ENCODE measurements at regions not wholly inside any gene's neighbourhood (a gene's known extent, or its start where the extent isn't known, plus 50 kb on each side); places are given as distances from the start of the nearest gene placed in this dataset.

DNA sequence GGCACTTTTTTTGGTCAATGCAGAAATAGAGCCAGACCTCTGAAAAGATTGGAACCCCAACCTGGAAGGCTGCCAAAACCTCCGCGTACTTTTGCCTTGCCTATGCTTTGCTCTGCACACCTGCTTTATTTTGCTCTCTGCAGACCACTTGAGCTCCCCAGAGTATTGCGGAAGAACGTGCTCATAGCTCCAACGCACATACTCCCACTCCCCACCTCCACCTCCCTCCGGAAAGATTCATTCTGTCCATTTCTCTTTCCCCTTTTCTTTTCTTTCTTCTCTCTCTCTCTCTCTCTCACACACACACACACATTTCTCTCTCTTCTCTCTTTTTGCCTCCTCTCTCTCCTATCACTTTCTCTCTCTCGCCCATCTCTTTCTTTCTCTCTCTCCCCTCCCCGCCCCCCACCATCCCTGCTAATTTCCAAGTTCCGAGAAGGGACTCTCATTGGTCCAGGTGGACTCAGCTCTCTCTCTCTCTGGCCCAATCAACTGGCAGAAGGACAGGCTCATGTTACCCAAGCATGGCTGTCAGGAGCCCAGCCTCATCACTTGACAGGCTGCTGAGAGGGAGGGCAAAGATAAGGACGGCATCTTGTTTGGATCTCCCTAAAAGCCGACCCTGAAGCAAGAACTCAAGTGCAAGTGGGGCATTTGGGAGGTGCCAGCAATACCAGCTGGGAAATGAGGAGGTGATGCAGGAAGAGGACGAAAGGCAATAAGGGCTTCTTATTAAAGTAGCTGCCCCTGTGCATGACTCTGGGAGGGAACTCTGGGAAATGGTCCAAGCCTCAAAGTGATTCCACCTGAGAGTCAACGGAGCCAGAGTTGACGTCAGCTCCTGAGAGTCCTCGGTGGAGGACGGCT lies 246.1 kb downstream of the LY86 start:
- no peaks in the 10 kb centered on the region for H4K20me1 ChIP-seq (replicated peaks; ENCODE audit: insufficient read depth)
- H3K4me3 ChIP-seq = no peak overlapping the region
- TF ChIP-seq NANOG (IDR thresholded peaks at IDR 0.05; ENCODE audit: borderline replicate concordance) = no peak
- H3K36me3 ChIP-seq (ENCODE audit: insufficient read depth) = no peaks in the 10 kb centered on the region
- H3K4me1 Mint-ChIP-seq = peaks cover 6% of the 10 kb centered on the region; the same call in 1 of the 3 replicates
- no peak overlapping the region for H3K4me2 ChIP-seq
- peak overlapping the region; percentile 28; the same call in 1 of the 2 replicates for H2AFZ ChIP-seq
- H3K27me3 ChIP-seq (ENCODE audit: insufficient read depth) = no peaks in the 10 kb centered on the region
- H3K4me1 ChIP-seq (ENCODE audit: insufficient read depth) = no peaks in the 10 kb centered on the region
- H3K4me3 Mint-ChIP-seq = no peak overlapping the region
- peak; percentile 67 for ATAC-seq
- H3K27ac Mint-ChIP-seq = no peak overlapping the region
- no peaks in the 10 kb centered on the region for H3K9me2 ChIP-seq (ENCODE audit: insufficient read depth)
- no peaks in the 10 kb centered on the region for H3K9me3 Mint-ChIP-seq
- no peaks in the 10 kb centered on the region for H3K27me3 Mint-ChIP-seq (ENCODE audit: insufficient read depth, low read depth, poor library complexity)
- H3K36me3 Mint-ChIP-seq (ENCODE audit: low read depth) = no peaks in the 10 kb centered on the region
- H3F3A ChIP-seq (replicated peaks; ENCODE audit: low read depth) = no peaks in the 10 kb centered on the region
- no peak for DNase-seq (ENCODE audit: low spot score)
- H3K27ac ChIP-seq (ENCODE audit: low read depth) = no peak overlapping the region
- H3K79me2 ChIP-seq (replicated peaks; ENCODE audit: insufficient read depth) = no peaks in the 10 kb centered on the region

DNA sequence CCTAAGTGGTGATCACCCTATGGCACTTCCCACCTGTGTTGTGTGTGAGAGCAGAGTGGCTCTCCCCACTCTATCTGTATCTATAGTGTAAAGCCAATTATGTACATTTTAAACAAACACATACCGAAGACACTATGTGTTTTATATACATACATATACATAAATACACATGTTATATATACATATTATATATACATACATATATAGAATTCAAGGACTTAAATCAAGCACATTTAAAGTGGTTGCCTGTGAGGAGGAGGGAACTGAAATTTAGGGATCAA lies 246.6 kb downstream of the LY86 start:
- Histone ChIP-seq H3K4me3 (no peak overlapping the region), H3K4me2 (no peak overlapping the region), H2AFZ (no peak overlapping the region), H3K27ac (ENCODE audit: low read depth) (no peak overlapping the region), H3K27me3 (ENCODE audit: insufficient read depth) (no peaks in the 10 kb centered on the region), H3K79me2 (replicated peaks; ENCODE audit: insufficient read depth) (no peaks in the 10 kb centered on the region), H3F3A (replicated peaks; ENCODE audit: low read depth) (no peaks in the 10 kb centered on the region), H3K4me1 (ENCODE audit: insufficient read depth) (no peaks in the 10 kb centered on the region), H3K9me2 (ENCODE audit: insufficient read depth) (no peaks in the 10 kb centered on the region), H3K36me3 (ENCODE audit: insufficient read depth) (no peaks in the 10 kb centered on the region), H4K20me1 (replicated peaks; ENCODE audit: insufficient read depth) (no peaks in the 10 kb centered on the region)
- DNase-seq (ENCODE audit: low spot score) (no peak), ATAC-seq (no peak)
- Mint-ChIP-seq H3K9me3 (no peaks in the 10 kb centered on the region), H3K36me3 (ENCODE audit: low read depth) (no peaks in the 10 kb centered on the region), H3K4me1 (peaks cover 6% of the 10 kb centered on the region; the same call in 1 of the 3 replicates), H3K4me3 (no peak overlapping the region), H3K27me3 (ENCODE audit: insufficient read depth, low read depth, poor library complexity) (no peaks in the 10 kb centered on the region), H3K27ac (no peak overlapping the region)
- TF ChIP-seq EZH2 (IDR thresholded peaks at IDR 0.05; ENCODE audit: low read depth, unreplicated experiment) = no peak
- no peak for TF ChIP-seq STAT1 (IDR thresholded peaks at IDR 0.05; ENCODE audit: unreplicated experiment)
- no peak for TF ChIP-seq CREB1 (CRISPR knock-in tag; IDR thresholded peaks at IDR 0.05; ENCODE audit: low read depth)
- TF ChIP-seq ZNF114 (CRISPR knock-in tag; IDR thresholded peaks at IDR 0.05) = no peak
- TF ChIP-seq, protein P1, sequence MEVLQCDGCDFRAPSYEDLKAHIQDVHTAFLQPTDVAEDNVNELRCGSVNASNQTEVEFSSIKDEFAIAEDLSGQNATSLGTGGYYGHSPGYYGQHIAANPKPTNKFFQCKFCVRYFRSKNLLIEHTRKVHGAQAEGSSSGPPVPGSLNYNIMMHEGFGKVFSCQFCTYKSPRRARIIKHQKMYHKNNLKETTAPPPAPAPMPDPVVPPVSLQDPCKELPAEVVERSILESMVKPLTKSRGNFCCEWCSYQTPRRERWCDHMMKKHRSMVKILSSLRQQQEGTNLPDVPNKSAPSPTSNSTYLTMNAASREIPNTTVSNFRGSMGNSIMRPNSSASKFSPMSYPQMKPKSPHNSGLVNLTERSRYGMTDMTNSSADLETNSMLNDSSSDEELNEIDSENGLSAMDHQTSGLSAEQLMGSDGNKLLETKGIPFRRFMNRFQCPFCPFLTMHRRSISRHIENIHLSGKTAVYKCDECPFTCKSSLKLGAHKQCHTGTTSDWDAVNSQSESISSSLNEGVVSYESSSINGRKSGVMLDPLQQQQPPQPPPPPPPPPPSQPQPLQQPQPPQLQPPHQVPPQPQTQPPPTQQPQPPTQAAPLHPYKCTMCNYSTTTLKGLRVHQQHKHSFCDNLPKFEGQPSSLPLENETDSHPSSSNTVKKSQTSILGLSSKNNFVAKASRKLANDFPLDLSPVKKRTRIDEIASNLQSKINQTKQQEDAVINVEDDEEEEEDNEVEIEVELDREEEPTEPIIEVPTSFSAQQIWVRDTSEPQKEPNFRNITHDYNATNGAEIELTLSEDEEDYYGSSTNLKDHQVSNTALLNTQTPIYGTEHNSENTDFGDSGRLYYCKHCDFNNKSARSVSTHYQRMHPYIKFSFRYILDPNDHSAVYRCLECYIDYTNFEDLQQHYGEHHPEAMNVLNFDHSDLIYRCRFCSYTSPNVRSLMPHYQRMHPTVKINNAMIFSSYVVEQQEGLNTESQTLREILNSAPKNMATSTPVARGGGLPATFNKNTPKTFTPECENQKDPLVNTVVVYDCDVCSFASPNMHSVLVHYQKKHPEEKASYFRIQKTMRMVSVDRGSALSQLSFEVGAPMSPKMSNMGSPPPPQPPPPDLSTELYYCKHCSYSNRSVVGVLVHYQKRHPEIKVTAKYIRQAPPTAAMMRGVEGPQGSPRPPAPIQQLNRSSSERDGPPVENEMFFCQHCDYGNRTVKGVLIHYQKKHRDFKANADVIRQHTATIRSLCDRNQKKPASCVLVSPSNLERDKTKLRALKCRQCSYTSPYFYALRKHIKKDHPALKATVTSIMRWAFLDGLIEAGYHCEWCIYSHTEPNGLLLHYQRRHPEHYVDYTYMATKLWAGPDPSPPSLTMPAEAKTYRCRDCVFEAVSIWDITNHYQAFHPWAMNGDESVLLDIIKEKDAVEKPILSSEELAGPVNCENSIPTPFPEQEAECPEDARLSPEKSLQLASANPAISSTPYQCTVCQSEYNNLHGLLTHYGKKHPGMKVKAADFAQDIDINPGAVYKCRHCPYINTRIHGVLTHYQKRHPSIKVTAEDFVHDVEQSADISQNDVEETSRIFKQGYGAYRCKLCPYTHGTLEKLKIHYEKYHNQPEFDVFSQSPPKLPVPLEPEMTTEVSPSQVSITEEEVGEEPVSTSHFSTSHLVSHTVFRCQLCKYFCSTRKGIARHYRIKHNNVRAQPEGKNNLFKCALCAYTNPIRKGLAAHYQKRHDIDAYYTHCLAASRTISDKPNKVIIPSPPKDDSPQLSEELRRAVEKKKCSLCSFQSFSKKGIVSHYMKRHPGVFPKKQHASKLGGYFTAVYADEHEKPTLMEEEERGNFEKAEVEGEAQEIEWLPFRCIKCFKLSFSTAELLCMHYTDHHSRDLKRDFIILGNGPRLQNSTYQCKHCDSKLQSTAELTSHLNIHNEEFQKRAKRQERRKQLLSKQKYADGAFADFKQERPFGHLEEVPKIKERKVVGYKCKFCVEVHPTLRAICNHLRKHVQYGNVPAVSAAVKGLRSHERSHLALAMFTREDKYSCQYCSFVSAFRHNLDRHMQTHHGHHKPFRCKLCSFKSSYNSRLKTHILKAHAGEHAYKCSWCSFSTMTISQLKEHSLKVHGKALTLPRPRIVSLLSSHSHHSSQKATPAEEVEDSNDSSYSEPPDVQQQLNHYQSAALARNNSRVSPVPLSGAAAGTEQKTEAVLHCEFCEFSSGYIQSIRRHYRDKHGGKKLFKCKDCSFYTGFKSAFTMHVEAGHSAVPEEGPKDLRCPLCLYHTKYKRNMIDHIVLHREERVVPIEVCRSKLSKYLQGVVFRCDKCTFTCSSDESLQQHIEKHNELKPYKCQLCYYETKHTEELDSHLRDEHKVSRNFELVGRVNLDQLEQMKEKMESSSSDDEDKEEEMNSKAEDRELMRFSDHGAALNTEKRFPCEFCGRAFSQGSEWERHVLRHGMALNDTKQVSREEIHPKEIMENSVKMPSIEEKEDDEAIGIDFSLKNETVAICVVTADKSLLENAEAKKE (CRISPR knock-in tag; IDR thresholded peaks at IDR 0.05) = no peak
